Prostate gland (tissue), 2 donors: ENCODE measurements at regions not wholly inside any gene's neighbourhood (a gene's known extent, or its start where the extent isn't known, plus 50 kb on each side); places are given as distances from the start of the nearest gene placed in this dataset.

Experiments used
- DNase-seq: peaks from one replicate; pipeline ENCODE4 v3.0.0-alpha.2; 2019; ENCODE audit warnings: low spot score
- H3K27ac ChIP-seq, 2 donors: fragments of 200-600 bp; sonication (generic); 2 replicates each; pipeline ENCODE4 v1.5.1; 2017 to 2019
- H3K27me3 ChIP-seq: fragments of 200-600 bp; sonication (generic); replicated peaks from 2 replicates; pipeline ENCODE4 v1.5.1; 2019; ENCODE audit not compliant: insufficient read depth
- H3K36me3 ChIP-seq, 2 donors: fragments of 200-600 bp; sonication (generic); 1 replicate in 1 of 2; 2 replicates in 1 of 2; pipeline versions ENCODE4 v1.5.1 to v1.8.1; 2017 to 2019
- H3K4me1 ChIP-seq: fragments of 200-600 bp; sonication (generic); replicated peaks from 2 replicates; pipeline ENCODE4 v1.5.1; 2019
- H3K4me3 ChIP-seq, 2 donors: fragments of 200-600 bp; sonication (generic); 2 replicates each; pipeline ENCODE4 v1.5.1; 2017 to 2019
- H3K9me3 ChIP-seq: fragments of 200-600 bp; sonication (generic); 2 replicates; pipeline ENCODE4 v1.5.1; 2017
- CTCF ChIP-seq, 4 experiments: fragments of 200-600 bp in 2 of 4; fragments of 450-650 bp in 2 of 4; sonication (generic) in 2 of 4; IDR thresholded peaks; 1 replicate in 3 of 4; 2 replicates in 1 of 4; pipeline ENCODE4 v1.5.1; 2016 to 2019; ENCODE audit warnings: antibody characterized with exemption in 4 of 4, mild to moderate bottlenecking in 2 of 4, moderate library complexity in 2 of 4
- POLR2A ChIP-seq: fragments of 450-650 bp; IDR thresholded peaks from one replicate; pipeline ENCODE4 v1.6.1; 2016; ENCODE audit warnings: antibody characterized with exemption, mild to moderate bottlenecking
- POLR2AphosphoS5 ChIP-seq: sonication (generic); formaldehyde crosslinking; IDR thresholded peaks from one replicate; pipeline ENCODE4 v1.6.1; 2017; ENCODE audit warnings: antibody characterized with exemption
- WGBS: methylation state at CpG from one replicate; pipeline ENCODE4 v1.1.5; 2018; 5-methylcytosine and 5-hydroxymethylcytosine counted together
- intact Hi-C: fragments of 100-400 bp; cut with DNase I; formaldehyde crosslinking; loops from one replicate; pipeline ENCODE4 v1.14.2; 2022

DNA sequence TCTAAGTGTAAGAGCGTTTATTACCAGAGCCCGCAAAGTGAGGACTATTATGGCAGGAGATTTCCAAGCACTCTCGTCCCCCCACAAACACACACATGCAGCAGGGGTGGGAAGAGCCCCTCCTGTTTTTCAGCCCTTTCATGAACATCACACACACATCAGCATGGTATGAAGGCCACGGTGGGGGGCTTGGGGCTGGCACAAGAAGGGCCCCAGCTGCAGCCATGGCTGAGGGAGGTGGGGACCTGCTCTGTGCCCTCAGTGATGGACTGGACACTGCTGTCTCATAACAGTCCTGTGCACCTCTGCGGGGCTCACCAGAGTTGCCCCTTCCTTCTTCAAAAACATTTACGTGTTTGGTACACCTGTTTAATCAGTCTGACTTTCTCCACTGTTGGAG lies 650.7 kb downstream of the BRD1 start:
- Histone ChIP-seq H3K27me3 (peaks cover 10% of the 10 kb centered on the region), H3K4me1 (no peaks in the 10 kb centered on the region), H3K4me3 (no peak overlapping the region), H3K36me3 (no peaks in the 10 kb centered on the region), H3K9me3 (no peaks in the 10 kb centered on the region), H3K27ac (no peak overlapping the region)
- intact Hi-C loops: no loop called here
- TF ChIP-seq POLR2AphosphoS5 (no peak), POLR2A (no peak), CTCF (IDR thresholded peaks at IDR 0.05) (no peak)
- DNase-seq: no peak
- WGBS: 91% methylated on average over 6 of the region's 6 CpGs

- intact Hi-C loops: no loop called here
- TF ChIP-seq POLR2AphosphoS5 (no peak), POLR2A (no peak), CTCF (IDR thresholded peaks at IDR 0.05) (no peak)
- no peak overlapping the region for H3K4me3 ChIP-seq
- H3K4me1 ChIP-seq: no peaks in the 10 kb centered on the region
- no peak for DNase-seq
- 77% methylated on average over 3 of the region's 4 CpGs for WGBS
- no peaks in the 10 kb centered on the region for H3K27me3 ChIP-seq
- no peaks in the 10 kb centered on the region for H3K9me3 ChIP-seq
- H3K36me3 ChIP-seq: no peaks in the 10 kb centered on the region
- no peak overlapping the region for H3K27ac ChIP-seq
These were observed 657.6 kb downstream of the BRD1 start for GRCh38 chr22:49170053-49170452.

DNA sequence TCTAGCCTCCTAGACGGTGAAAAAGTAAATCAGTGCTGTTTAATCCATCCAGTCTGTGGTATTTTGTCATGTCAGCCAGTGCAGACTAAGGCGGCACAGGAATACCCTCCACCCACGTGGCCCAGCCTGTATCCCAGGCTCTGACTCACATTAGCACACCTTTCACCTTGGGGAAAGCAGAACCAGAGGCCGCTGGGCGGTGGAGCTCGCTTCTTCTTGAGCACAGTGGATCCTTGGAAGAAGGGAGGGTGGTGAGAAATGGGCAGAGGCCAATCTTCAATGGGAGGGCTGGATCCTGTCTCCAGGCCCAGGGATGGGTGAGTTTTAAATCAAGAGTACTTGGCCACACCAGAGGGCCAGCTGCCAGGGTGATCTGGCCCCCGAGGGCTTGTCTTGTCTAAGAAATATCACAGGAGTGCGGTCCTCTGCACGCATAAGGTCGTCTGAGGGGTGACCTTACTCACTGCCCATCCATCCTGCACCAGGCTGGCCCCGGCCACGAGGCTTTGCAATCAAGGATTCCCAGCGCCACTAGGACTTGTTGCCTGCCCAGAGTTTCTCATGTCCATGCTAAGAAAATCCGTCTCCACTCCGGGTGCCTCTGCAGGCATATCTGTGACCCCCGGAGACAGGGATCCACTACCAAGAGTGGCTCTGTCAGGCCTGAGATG lies 658.5 kb downstream of the BRD1 start:
- DNase-seq: no peak
- intact Hi-C loops: no loop called here
- no peak overlapping the region for H3K27ac ChIP-seq
- 86% methylated on average over 16 of the region's 16 CpGs for WGBS
- no peak overlapping the region for H3K4me3 ChIP-seq
- H3K36me3 ChIP-seq: no peaks in the 10 kb centered on the region
- H3K4me1 ChIP-seq: no peaks in the 10 kb centered on the region
- no peaks in the 10 kb centered on the region for H3K9me3 ChIP-seq
- peaks cover 2% of the 10 kb centered on the region for H3K27me3 ChIP-seq
- no peak for TF ChIP-seq POLR2A
- TF ChIP-seq CTCF (IDR thresholded peaks at IDR 0.05): no peak
- no peak for TF ChIP-seq POLR2AphosphoS5

DNA sequence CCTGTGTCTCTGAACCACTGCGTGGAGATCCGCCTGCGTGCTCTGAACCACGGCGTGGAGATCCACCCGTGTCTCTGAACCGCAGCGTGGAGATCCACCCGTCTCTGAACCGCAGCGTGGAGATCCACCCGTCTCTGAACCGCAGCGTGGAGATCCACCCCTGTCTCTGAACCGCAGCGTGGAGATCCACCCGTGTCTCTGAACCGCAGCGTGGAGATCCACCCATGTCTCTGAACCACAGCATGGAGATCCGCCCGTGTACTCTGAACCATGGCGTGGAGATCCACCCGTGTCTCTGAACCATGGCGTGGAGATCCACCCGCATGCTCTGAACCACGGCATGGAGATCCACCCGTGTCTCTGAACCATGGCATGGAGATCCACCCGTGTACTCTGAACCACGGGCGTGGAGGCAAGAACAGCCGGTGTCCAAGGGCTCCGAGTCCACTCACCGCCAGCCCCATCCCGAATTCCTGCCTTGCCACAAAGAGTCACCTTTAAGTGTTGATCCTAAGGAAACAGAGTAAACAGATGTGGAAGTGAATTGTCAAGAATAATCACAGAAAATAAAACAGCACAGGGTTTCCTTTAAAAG lies 659.4 kb downstream of the BRD1 start:
- Histone ChIP-seq H3K4me1 (no peaks in the 10 kb centered on the region), H3K4me3 (no peak overlapping the region), H3K36me3 (no peaks in the 10 kb centered on the region), H3K27me3 (peaks cover 4% of the 10 kb centered on the region), H3K9me3 (no peaks in the 10 kb centered on the region), H3K27ac (no peak overlapping the region)
- 95% methylated on average over 34 of the region's 34 CpGs for WGBS
- intact Hi-C loops: no loop called here
- TF ChIP-seq CTCF (IDR thresholded peaks at IDR 0.05) (no peak), POLR2AphosphoS5 (no peak), POLR2A (no peak)
- no peak for DNase-seq

DNA sequence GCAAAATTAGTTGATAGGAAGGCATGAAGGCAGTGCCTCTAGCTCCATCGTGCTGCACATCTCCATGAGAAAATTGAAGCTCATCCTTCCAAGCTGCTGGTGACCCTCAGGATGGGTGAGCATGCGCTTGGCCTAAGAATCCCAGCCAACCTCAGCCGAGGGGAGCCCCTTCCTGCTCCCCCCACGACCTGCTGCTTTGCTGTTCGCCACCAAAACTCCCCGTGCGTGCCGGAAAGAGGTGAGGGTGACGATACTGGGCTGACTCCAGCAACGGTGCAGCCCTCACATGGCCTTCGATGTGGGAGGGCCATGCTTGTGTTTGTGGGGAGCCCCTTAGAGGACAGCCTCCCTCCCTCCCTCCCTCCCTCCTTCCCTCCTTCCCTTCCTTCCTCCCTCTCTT lies 660.9 kb downstream of the BRD1 start:
- TF ChIP-seq POLR2AphosphoS5 (no peak), CTCF (IDR thresholded peaks at IDR 0.05) (no peak), POLR2A (no peak)
- DNase-seq: no peak
- Histone ChIP-seq H3K27ac (no peak overlapping the region), H3K4me3 (no peak overlapping the region), H3K36me3 (no peaks in the 10 kb centered on the region), H3K4me1 (no peaks in the 10 kb centered on the region), H3K27me3 (peaks cover 10% of the 10 kb centered on the region), H3K9me3 (no peaks in the 10 kb centered on the region)
- WGBS: 75% methylated on average over 11 of the region's 11 CpGs
- intact Hi-C loops: no loop called here
